IMR-90 (cell line): ENCODE measurements at regions not wholly inside any gene's neighbourhood (a gene's known extent, or its start where the extent isn't known, plus 50 kb on each side); places are given as distances from the start of the nearest gene placed in this dataset.
A peak's percentile ranks its signal among the peaks of the same experiment; 100 is the strongest.
"Not testable (repeated sequence)": the region's sequence is repeated elsewhere in the genome, so short reads cannot be mapped to it uniquely, and the experiment has no call there.

Source experiments
- ATAC-seq: fragments of 200-7000 bp; cut with Tn5 transposase; 2 replicates; pipeline ENCODE4 v1.9.1; 2020; ENCODE audit warnings: low read depth, mild to moderate bottlenecking, moderate library complexity
- BruUV-seq: library from RNA; stranded (reverse); fragments of 400-500 nt; replicated peaks from 2 replicates; lab custom pipeline; 2021; lab: Mats Ljungman, UMichigan
- CTCF ChIA-PET: fragments of 300-600 bp; formaldehyde crosslinking; extraction: SDS; loops from one replicate; lab custom pipeline; 2021; ENCODE audit warnings: antibody characterized with exemption; lab: Yijun Ruan, JAX
- POLR2A ChIA-PET: fragments of 300-600 bp; sonication (Branson Sonifier 250); formaldehyde crosslinking; loops from one replicate; lab custom pipeline; 2022; ENCODE audit warnings: antibody characterized with exemption; ENCODE audit not compliant: unreplicated experiment; lab: Charles Lee
- DNase-seq: peaks from one replicate; pipeline ENCODE4 v3.0.0; 2013
- H2AFZ ChIP-seq: replicated peaks from 2 replicates; pipeline ENCODE3; 2013; ENCODE audit warnings: low read length, mild to moderate bottlenecking; ENCODE audit not compliant: poor library complexity
- H2AK5ac ChIP-seq: 2 replicates; pipeline ENCODE4 v1.6.1; 2013; ENCODE audit warnings: low read depth, low read length, inconsistent platforms
- H2AK9ac ChIP-seq: replicated peaks from 2 replicates; pipeline ENCODE3; 2013; ENCODE audit warnings: mild to moderate bottlenecking, low read depth, low read length, moderate library complexity; ENCODE audit not compliant: poor library complexity
- H2BK120ac ChIP-seq: 2 replicates; pipeline ENCODE4 v1.6.1; 2013; ENCODE audit warnings: low read depth, low read length, inconsistent platforms
- H2BK15ac ChIP-seq: 3 replicates; pipeline ENCODE4 v1.6.1; 2013; ENCODE audit warnings: low read depth, low read length, inconsistent platforms
- H2BK20ac ChIP-seq: 2 replicates; pipeline ENCODE4 v1.6.1; 2013; ENCODE audit warnings: low read depth, mild to moderate bottlenecking, inconsistent platforms, low read length, moderate library complexity
- H2BK5ac ChIP-seq: 2 replicates; pipeline ENCODE4 v1.6.1; 2013; ENCODE audit warnings: mild to moderate bottlenecking, low read depth, low read length, inconsistent platforms; ENCODE audit not compliant: poor library complexity, severe bottlenecking
- H3K14ac ChIP-seq: replicated peaks from 2 replicates; pipeline ENCODE4 v1.6.1; 2013; ENCODE audit warnings: low read depth, low read length, inconsistent platforms
- H3K18ac ChIP-seq: 2 replicates; pipeline ENCODE4 v1.6.1; 2013; ENCODE audit warnings: low read depth, low read length, control low read depth
- H3K23ac ChIP-seq: 2 replicates; pipeline ENCODE4 v1.6.1; 2013; ENCODE audit warnings: low read depth, low read length, inconsistent platforms
- H3K27ac ChIP-seq: 2 replicates; pipeline ENCODE4 v1.5.1; 2013; ENCODE audit warnings: mild to moderate bottlenecking, control low read depth, low read length; ENCODE audit not compliant: insufficient read depth
- H3K27me3 ChIP-seq: 2 replicates; pipeline ENCODE4 v1.6.1; 2013; ENCODE audit warnings: low read length; ENCODE audit not compliant: control insufficient read depth, insufficient read depth
- H3K36me3 ChIP-seq: 2 replicates; pipeline ENCODE4 v1.6.1; 2013; ENCODE audit warnings: low read length, mixed read lengths; ENCODE audit not compliant: control insufficient read depth, insufficient read depth
- H3K4ac ChIP-seq: 2 replicates; pipeline ENCODE4 v1.6.1; 2013; ENCODE audit warnings: low read depth, low read length, inconsistent platforms
- H3K4me1 ChIP-seq: 2 replicates; pipeline ENCODE4 v1.6.1; 2013; ENCODE audit warnings: low read length, mixed read lengths; ENCODE audit not compliant: control insufficient read depth, insufficient read depth
- H3K4me2 ChIP-seq: 2 replicates; pipeline ENCODE4 v1.6.1; 2013; ENCODE audit warnings: low read depth, mild to moderate bottlenecking, control low read depth, low read length, moderate library complexity
- H3K4me3 ChIP-seq: 2 replicates; pipeline ENCODE4 v1.5.1; 2013; ENCODE audit warnings: low read depth, mild to moderate bottlenecking, control low read depth, low read length, moderate library complexity; ENCODE audit not compliant: insufficient read depth
- H3K56ac ChIP-seq: 2 replicates; pipeline ENCODE4 v1.6.1; 2013; ENCODE audit warnings: low read length, inconsistent platforms; ENCODE audit not compliant: insufficient read depth; ENCODE audit errors: extremely low read depth
- H3K79me1 ChIP-seq, 2 experiments: 2 replicates each; pipeline ENCODE4 v1.6.1; 2013; ENCODE audit warnings: low read length in 2 of 2, inconsistent platforms in 1 of 2, low read depth in 1 of 2
- H3K9ac ChIP-seq: 2 replicates; pipeline ENCODE4 v1.6.1; 2013; ENCODE audit warnings: low read depth, low read length, control low read depth
- H3K9me1 ChIP-seq: 2 replicates; pipeline ENCODE4 v1.6.1; 2013; ENCODE audit warnings: low read length, inconsistent platforms; ENCODE audit not compliant: insufficient read depth
- H3K9me3 ChIP-seq: 2 replicates; pipeline ENCODE4 v1.6.1; 2013; ENCODE audit warnings: low read length; ENCODE audit not compliant: control insufficient read depth, insufficient read depth
- H4K20me1 ChIP-seq: 2 replicates; pipeline ENCODE4 v1.6.1; 2013; ENCODE audit warnings: low read length, inconsistent platforms; ENCODE audit not compliant: insufficient read depth
- H4K5ac ChIP-seq: 2 replicates; pipeline ENCODE4 v1.6.1; 2013; ENCODE audit warnings: mild to moderate bottlenecking, low read depth, low read length, control low read depth
- H4K8ac ChIP-seq, 2 experiments: 2 replicates each; pipeline ENCODE4 v1.6.1; 2013; ENCODE audit warnings: low read depth in 2 of 2, low read length in 2 of 2, control low read depth in 1 of 2, inconsistent platforms in 1 of 2
- H4K91ac ChIP-seq: 2 replicates; pipeline ENCODE4 v1.6.1; 2013; ENCODE audit warnings: low read depth, low read length, inconsistent platforms; ENCODE audit not compliant: insufficient read depth
- MAFK ChIP-seq: IDR thresholded peaks from 2 replicates; pipeline ENCODE4 v1.6.1; 2012; ENCODE audit warnings: low read depth, low read length, improper control_type of control experiment
- WGBS, 2 experiments: methylation state at CpG; one replicate each; pipeline versions ENCODE4 v1.1.5 to v1.1.7; 2013; ENCODE audit warnings: missing lambda C conversion rate in 2 of 2; ENCODE audit not compliant: insufficient read length in 1 of 2; ENCODE audit errors: extremely low coverage in 2 of 2; 5-methylcytosine and 5-hydroxymethylcytosine counted together
- dilution Hi-C: fragments of 300-500 bp; cut with HindIII; formaldehyde crosslinking; loops from one replicate; pipeline ENCODE4 v1.14.3; 2018; ENCODE audit warnings: low sequenced_read_pairs; ENCODE audit not compliant: unreplicated experiment
- in situ Hi-C: fragments of 300-500 bp; cut with MboI; formaldehyde crosslinking; loops from 3 replicates; pipeline ENCODE4 v1.14.3; 2019; ENCODE audit warnings: low sequenced_read_pairs, inconsistent platforms, mixed read lengths
- intact Hi-C: fragments of 100-400 bp; cut with micrococcal nuclease; formaldehyde crosslinking; loops from 2 replicates; pipeline ENCODE4 v1.10.0; 2022

GRCh38 chr11:50330723-50331122, 298.0 kb downstream of the OR4C45 start:
- H2BK120ac ChIP-seq, H3K27ac ChIP-seq, H2AFZ ChIP-seq, H2BK15ac ChIP-seq, H3K36me3 ChIP-seq, H3K4me2 ChIP-seq, H3K56ac ChIP-seq, BruUV-seq, dilution Hi-C loops, H3K9me1 ChIP-seq, H3K4me1 ChIP-seq, H3K23ac ChIP-seq, CTCF ChIA-PET, H4K5ac ChIP-seq, H3K14ac ChIP-seq, H3K79me1 ChIP-seq, POLR2A ChIA-PET, H3K9ac ChIP-seq, H4K20me1 ChIP-seq, H3K4ac ChIP-seq, in situ Hi-C loops, H2BK20ac ChIP-seq, H3K27me3 ChIP-seq, H2AK9ac ChIP-seq, DNase-seq, H4K91ac ChIP-seq, ATAC-seq, H3K4me3 ChIP-seq, H2BK5ac ChIP-seq, H4K8ac ChIP-seq, intact Hi-C loops, H3K9me3 ChIP-seq, H3K18ac ChIP-seq, H2AK5ac ChIP-seq: not testable (repeated sequence)
- peak; percentile 82 for TF ChIP-seq MAFK
- no CpG with 5 or more reads among the region's 2 CpGs for WGBS, 2 experiments
